Keratinocyte (primary cell): ENCODE measurements at regions not wholly inside any gene's neighbourhood (a gene's known extent, or its start where the extent isn't known, plus 50 kb on each side); places are given as distances from the start of the nearest gene placed in this dataset.
"Not testable (repeated sequence)": the region's sequence is repeated elsewhere in the genome, so short reads cannot be mapped to it uniquely, and the experiment has no call there.

Experiments used
- DNase-seq: peaks from one replicate; pipeline ENCODE4 v3.0.0-alpha.2; 2011; ENCODE audit warnings: low read depth, missing footprints, low spot score
- FAIRE-seq: peaks from 2 replicates; lab custom pipeline; 2011; peaks lifted over from hg19 to GRCh38; lab: Jason Lieb, UNC
- H2AFZ ChIP-seq: 2 replicates; pipeline ENCODE4 v1.6.0; 2012; ENCODE audit warnings: low read length, control low read depth, inconsistent platforms; ENCODE audit not compliant: control insufficient read depth
- H3K27ac ChIP-seq: 2 replicates; pipeline ENCODE4 v1.5.1; 2011; ENCODE audit warnings: low read length; ENCODE audit not compliant: control insufficient read depth, insufficient read depth
- H3K27me3 ChIP-seq: 3 replicates; pipeline ENCODE4 v1.6.0; 2011; ENCODE audit warnings: low read length; ENCODE audit not compliant: control insufficient read depth, insufficient read depth; ENCODE audit errors: extremely low read depth
- H3K36me3 ChIP-seq, 2 experiments: 2 replicates in 1 of 2; 3 replicates in 1 of 2; pipeline ENCODE4 v1.5.1; 2011; ENCODE audit warnings: low read length in 2 of 2, mild to moderate bottlenecking in 1 of 2; ENCODE audit not compliant: control insufficient read depth in 2 of 2, insufficient read depth in 2 of 2; ENCODE audit errors: extremely low read depth in 1 of 2
- H3K4me1 ChIP-seq: 3 replicates; pipeline ENCODE4 v1.5.1; 2011; ENCODE audit warnings: low read length; ENCODE audit not compliant: control insufficient read depth, insufficient read depth; ENCODE audit errors: extremely low read depth
- H3K4me2 ChIP-seq: 3 replicates; pipeline ENCODE4 v1.6.0; 2011; ENCODE audit warnings: low read depth, low read length; ENCODE audit not compliant: control insufficient read depth, insufficient read depth; ENCODE audit errors: extremely low read depth
- H3K4me3 ChIP-seq, 3 experiments: fragments of 200-600 bp in 1 of 3; sonication (generic) in 1 of 3; 2 replicates in 2 of 3; 3 replicates in 1 of 3; pipeline ENCODE4 v1.5.1; 2011 to 2016; ENCODE audit warnings: low read length in 3 of 3, mild to moderate bottlenecking in 3 of 3, control low read depth in 2 of 3, inconsistent platforms in 1 of 3, low read depth in 1 of 3, mixed read lengths in 1 of 3, mixed run types in 1 of 3, moderate library complexity in 1 of 3; ENCODE audit not compliant: control insufficient read depth in 2 of 3, insufficient read depth in 2 of 3; ENCODE audit errors: extremely low read depth in 1 of 3
- H3K79me2 ChIP-seq: 2 replicates; pipeline ENCODE4 v1.6.0; 2012; ENCODE audit warnings: low read length; ENCODE audit not compliant: control insufficient read depth, insufficient read depth
- H3K9ac ChIP-seq: 3 replicates; pipeline ENCODE4 v1.6.0; 2011; ENCODE audit warnings: low read length; ENCODE audit not compliant: control insufficient read depth, insufficient read depth; ENCODE audit errors: extremely low read depth
- H3K9me1 ChIP-seq: 3 replicates; pipeline ENCODE4 v1.6.0; 2011; ENCODE audit warnings: low read length; ENCODE audit not compliant: control insufficient read depth, insufficient read depth; ENCODE audit errors: extremely low read depth
- H3K9me3 ChIP-seq: 2 replicates; pipeline ENCODE4 v1.5.1; 2012; ENCODE audit warnings: low read depth, low read length; ENCODE audit not compliant: control insufficient read depth
- H4K20me1 ChIP-seq: 3 replicates; pipeline ENCODE4 v1.6.0; 2011; ENCODE audit warnings: low read length; ENCODE audit not compliant: control insufficient read depth, insufficient read depth; ENCODE audit errors: extremely low read depth
- EZH2 ChIP-seq: IDR thresholded peaks from one replicate; pipeline ENCODE4 v1.6.1; 2012; ENCODE audit warnings: inconsistent platforms, mild to moderate bottlenecking, low read length, moderate library complexity
- dilution Hi-C: fragments of 300-500 bp; cut with MboI; formaldehyde crosslinking; loops from one replicate; pipeline ENCODE4 v1.7.0; 2020; ENCODE audit warnings: low sequenced_read_pairs; ENCODE audit not compliant: extremely low pct_ligation_motif_present
- TF ChIP-seq, protein P1 (sequence below), 3 experiments: IDR thresholded peaks in 1 of 3; conservative IDR thresholded peaks in 1 of 3; optimal IDR thresholded peaks in 1 of 3; 2 replicates in 2 of 3; 3 replicates in 1 of 3; pipeline versions ENCODE3 to v1.5.1; 2011; ENCODE audit warnings: low read length in 3 of 3, mild to moderate bottlenecking in 3 of 3, moderate library complexity in 2 of 3, control low read depth in 1 of 3, inconsistent platforms in 1 of 3; ENCODE audit not compliant: insufficient read depth in 2 of 3; ENCODE audit errors: extremely low read depth in 1 of 3

DNA sequence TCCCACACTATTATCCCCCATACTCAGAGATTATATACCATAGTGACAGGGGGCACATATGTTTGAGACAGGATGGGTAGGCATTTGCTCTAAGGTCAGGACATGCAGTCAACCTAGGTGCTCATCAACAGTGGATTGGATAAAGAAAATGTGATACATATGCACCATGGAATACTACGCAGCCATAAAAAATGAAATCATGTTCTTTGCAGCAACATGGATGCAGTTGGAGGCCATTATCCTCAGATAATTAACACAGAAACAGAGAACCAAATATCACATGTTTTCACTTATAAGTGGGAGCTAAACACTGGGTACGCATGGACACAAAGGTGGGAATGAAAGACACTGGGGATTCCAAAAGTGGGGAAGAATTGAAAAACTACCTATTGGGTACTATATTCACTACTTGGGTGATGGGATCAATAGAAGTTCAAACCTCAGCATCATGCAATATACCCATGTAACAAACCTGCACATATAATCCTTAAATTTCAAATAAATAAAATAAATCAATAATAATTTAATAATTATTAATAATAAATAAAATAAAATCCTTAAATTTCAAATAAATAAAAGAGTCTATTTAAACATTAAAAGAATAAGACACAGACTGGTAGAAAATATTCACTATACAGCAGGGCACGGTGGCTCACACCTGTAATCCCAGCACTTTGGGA is 160.1 kb upstream of the CNOT2 start:
- no peaks in the 10 kb centered on the region for H4K20me1 ChIP-seq
- no peak overlapping the region for H3K4me2 ChIP-seq
- no peaks in the 10 kb centered on the region for H3K79me2 ChIP-seq
- no peak overlapping the region for H3K4me3 ChIP-seq
- FAIRE-seq (no peak), DNase-seq (no peak)
- peaks cover 4% of the 10 kb centered on the region for H3K4me1 ChIP-seq
- H2AFZ ChIP-seq = no peak overlapping the region
- H3K9me1 ChIP-seq = no peaks in the 10 kb centered on the region
- H3K36me3 ChIP-seq = no peaks in the 10 kb centered on the region
- TF ChIP-seq, protein P1, sequence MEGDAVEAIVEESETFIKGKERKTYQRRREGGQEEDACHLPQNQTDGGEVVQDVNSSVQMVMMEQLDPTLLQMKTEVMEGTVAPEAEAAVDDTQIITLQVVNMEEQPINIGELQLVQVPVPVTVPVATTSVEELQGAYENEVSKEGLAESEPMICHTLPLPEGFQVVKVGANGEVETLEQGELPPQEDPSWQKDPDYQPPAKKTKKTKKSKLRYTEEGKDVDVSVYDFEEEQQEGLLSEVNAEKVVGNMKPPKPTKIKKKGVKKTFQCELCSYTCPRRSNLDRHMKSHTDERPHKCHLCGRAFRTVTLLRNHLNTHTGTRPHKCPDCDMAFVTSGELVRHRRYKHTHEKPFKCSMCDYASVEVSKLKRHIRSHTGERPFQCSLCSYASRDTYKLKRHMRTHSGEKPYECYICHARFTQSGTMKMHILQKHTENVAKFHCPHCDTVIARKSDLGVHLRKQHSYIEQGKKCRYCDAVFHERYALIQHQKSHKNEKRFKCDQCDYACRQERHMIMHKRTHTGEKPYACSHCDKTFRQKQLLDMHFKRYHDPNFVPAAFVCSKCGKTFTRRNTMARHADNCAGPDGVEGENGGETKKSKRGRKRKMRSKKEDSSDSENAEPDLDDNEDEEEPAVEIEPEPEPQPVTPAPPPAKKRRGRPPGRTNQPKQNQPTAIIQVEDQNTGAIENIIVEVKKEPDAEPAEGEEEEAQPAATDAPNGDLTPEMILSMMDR (optimal IDR thresholded peaks at IDR 0.05 in 1 of 3, IDR thresholded peaks at IDR 0.05 in 1 of 3, conservative IDR thresholded peaks at IDR 0.05 in 1 of 3; ENCODE audit: extremely low read depth in 1 of 3, insufficient read depth in 2 of 3, low read length in 3 of 3) = no peak
- TF ChIP-seq EZH2 = no peak
- no peak overlapping the region for H3K27ac ChIP-seq
- dilution Hi-C loops = no loop called here
- no peaks in the 10 kb centered on the region for H3K9me3 ChIP-seq
- no peaks in the 10 kb centered on the region for H3K27me3 ChIP-seq
- H3K9ac ChIP-seq = no peak overlapping the region

DNA sequence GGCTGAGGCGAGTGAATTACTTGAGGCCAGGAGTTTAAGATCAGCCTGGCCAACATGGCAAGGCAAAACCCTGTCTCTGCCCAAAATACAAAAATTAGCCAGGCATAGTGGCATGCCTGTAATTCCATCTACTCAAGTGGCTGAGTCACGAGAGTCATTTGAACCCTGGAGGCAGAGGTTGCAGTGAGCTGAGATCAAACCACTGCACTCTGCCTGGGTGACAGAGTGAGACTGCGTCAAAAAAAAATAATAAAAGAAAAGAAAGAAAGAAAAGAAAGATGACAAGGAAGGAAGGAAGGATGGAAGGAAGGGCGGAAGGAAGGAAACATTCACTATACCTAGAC is 159.6 kb upstream of the CNOT2 start:
- TF ChIP-seq, protein P1 (optimal IDR thresholded peaks at IDR 0.05 in 1 of 3, IDR thresholded peaks at IDR 0.05 in 1 of 3, conservative IDR thresholded peaks at IDR 0.05 in 1 of 3; ENCODE audit: extremely low read depth in 1 of 3, insufficient read depth in 2 of 3, low read length in 3 of 3) = no peak
- TF ChIP-seq EZH2 = no peak
- H3K79me2 ChIP-seq = no peaks in the 10 kb centered on the region
- no peak overlapping the region for H3K4me2 ChIP-seq
- no peaks in the 10 kb centered on the region for H3K36me3 ChIP-seq
- no peaks in the 10 kb centered on the region for H4K20me1 ChIP-seq
- dilution Hi-C loops = no loop called here
- H3K4me3 ChIP-seq = no peak overlapping the region
- DNase-seq (no peak), FAIRE-seq (no peak)
- no peaks in the 10 kb centered on the region for H3K4me1 ChIP-seq
- H3K9me3 ChIP-seq = no peaks in the 10 kb centered on the region
- H3K27ac ChIP-seq = no peak overlapping the region
- no peaks in the 10 kb centered on the region for H3K27me3 ChIP-seq
- H3K9ac ChIP-seq = no peak overlapping the region
- no peaks in the 10 kb centered on the region for H3K9me1 ChIP-seq
- no peak overlapping the region for H2AFZ ChIP-seq

GRCh38 chr12:70086372-70086771 is 156.9 kb upstream of the CNOT2 start:
- FAIRE-seq, dilution Hi-C loops, H3K4me3 ChIP-seq, H3K9me1 ChIP-seq, H3K27me3 ChIP-seq, H4K20me1 ChIP-seq, H3K4me1 ChIP-seq, DNase-seq, H3K79me2 ChIP-seq, H3K36me3 ChIP-seq, H2AFZ ChIP-seq, H3K9me3 ChIP-seq, H3K27ac ChIP-seq, H3K9ac ChIP-seq, H3K4me2 ChIP-seq: not testable (repeated sequence)
